GM12878 (cell line): ENCODE measurements at regions not wholly inside any gene's neighbourhood (a gene's known extent, or its start where the extent isn't known, plus 50 kb on each side); places are given as distances from the start of the nearest gene placed in this dataset.

Source experiments
- ATAC-seq: fragments of 200-7000 bp; cut with Tn5 transposase; 3 replicates; pipeline ENCODE4 v1.9.1; 2020; ENCODE audit warnings: mild to moderate bottlenecking, moderate library complexity
- BruUV-seq: library from RNA; stranded (reverse); fragments of 400-500 nt; replicated peaks from 2 replicates; lab custom pipeline; 2021; lab: Mats Ljungman, UMichigan
- CTCF ChIA-PET: fragments of 300-600 bp; sonication (Branson Sonifier 250); formaldehyde crosslinking; extraction: SDS; loops from one replicate; lab custom pipeline; 2021; ENCODE audit warnings: inconsistent platforms; lab: Yijun Ruan, JAX
- POLR2A ChIA-PET: fragments of 350-600 bp; formaldehyde crosslinking; extraction: SDS; loops from one replicate; lab custom pipeline; 2021; ENCODE audit warnings: inconsistent platforms; lab: Charles Lee
- RAD21 ChIA-PET: fragments of 300-600 bp; sonication (Branson Sonifier 250); formaldehyde crosslinking; loops from one replicate; lab custom pipeline; 2023; ENCODE audit warnings: antibody characterized with exemption; ENCODE audit not compliant: unreplicated experiment; lab: Charles Lee
- SMC1A ChIA-PET: fragments of 300-600 bp; sonication (Branson Sonifier 250); formaldehyde crosslinking; loops from one replicate; lab custom pipeline; 2023; ENCODE audit not compliant: unreplicated experiment, uncharacterized antibody; lab: Charles Lee
- DNase-seq: peaks from one replicate; pipeline ENCODE4 v3.0.0-alpha.2; 2011; ENCODE audit warnings: low read depth, low spot score
- FAIRE-seq: peaks from 3 replicates; lab custom pipeline; 2011; peaks lifted over from hg19 to GRCh38; lab: Jason Lieb, UNC
- H2AFZ ChIP-seq: 2 replicates; pipeline ENCODE4 v1.6.0; 2011; ENCODE audit warnings: low read depth, low read length, control low read depth; ENCODE audit not compliant: control insufficient read depth
- H3K27ac ChIP-seq: 2 replicates; pipeline ENCODE4 v1.5.1; 2011; ENCODE audit warnings: control low read depth; ENCODE audit not compliant: control insufficient read depth, insufficient read depth
- H3K27me3 ChIP-seq, 2 experiments: replicated peaks in 1 of 2; 2 replicates each; pipeline versions ENCODE4 v1.6.0 to v1.6.1; 2011; ENCODE audit warnings: low read length in 1 of 2; ENCODE audit not compliant: control insufficient read depth in 2 of 2, insufficient read depth in 2 of 2
- H3K36me3 ChIP-seq, 2 experiments: 2 replicates each; pipeline ENCODE4 v1.5.1; 2011; ENCODE audit warnings: low read length in 1 of 2; ENCODE audit not compliant: control insufficient read depth in 2 of 2, insufficient read depth in 2 of 2
- H3K4me1 ChIP-seq: 2 replicates; pipeline ENCODE4 v1.6.1; 2011; ENCODE audit warnings: mild to moderate bottlenecking, low read length, moderate library complexity, mixed read lengths; ENCODE audit not compliant: control insufficient read depth, insufficient read depth
- H3K4me2 ChIP-seq: 2 replicates; pipeline ENCODE4 v1.6.0; 2011; ENCODE audit warnings: control low read depth; ENCODE audit not compliant: control insufficient read depth, insufficient read depth
- H3K4me3 ChIP-seq: fragments of 200-600 bp; sonication (generic); 2 replicates; pipeline ENCODE4 v1.5.1; 2016
- H3K79me2 ChIP-seq: 2 replicates; pipeline ENCODE4 v1.6.0; 2011; ENCODE audit warnings: low read length; ENCODE audit not compliant: control insufficient read depth, insufficient read depth
- H3K9ac ChIP-seq: 2 replicates; pipeline ENCODE4 v1.8.0; 2011; ENCODE audit warnings: low read length, control low read depth, mixed read lengths; ENCODE audit not compliant: control insufficient read depth, insufficient read depth
- H3K9me3 ChIP-seq: replicated peaks from 3 replicates; pipeline ENCODE4 v1.5.1; 2011; ENCODE audit warnings: mild to moderate bottlenecking, low read length; ENCODE audit not compliant: control insufficient read depth, insufficient read depth
- H4K20me1 ChIP-seq: 2 replicates; pipeline ENCODE4 v1.6.0; 2011; ENCODE audit not compliant: control insufficient read depth, insufficient read depth
- BMI1 ChIP-seq: fragments of 450-650 bp; IDR thresholded peaks from 2 replicates; pipeline ENCODE4 v1.6.1; 2016; ENCODE audit warnings: mild to moderate bottlenecking, moderate library complexity, borderline replicate concordance
- CBFB ChIP-seq: IDR thresholded peaks from 2 replicates; pipeline ENCODE4 v1.6.1; 2016; ENCODE audit warnings: antibody characterized with exemption, low read depth
- CEBPB ChIP-seq, 2 experiments: fragments of 150-350 bp in 1 of 2; IDR thresholded peaks; 2 replicates each; pipeline ENCODE4 v1.6.1; 2012 to 2014; ENCODE audit warnings: low read depth in 2 of 2, low read length in 2 of 2, borderline replicate concordance in 1 of 2, inconsistent platforms in 1 of 2
- DPF2 ChIP-seq: fragments of 450-650 bp; IDR thresholded peaks from 2 replicates; pipeline ENCODE4 v1.6.1; 2017; ENCODE audit warnings: mild to moderate bottlenecking
- EGR1 ChIP-seq, 2 experiments: IDR thresholded peaks; 1 replicate in 1 of 2; 2 replicates in 1 of 2; pipeline ENCODE4 v1.6.1; 2011 to 2012; ENCODE audit warnings: low read depth in 2 of 2, low read length in 2 of 2, borderline replicate concordance in 1 of 2, mild to moderate bottlenecking in 1 of 2, moderate library complexity in 1 of 2
- EZH2 ChIP-seq: IDR thresholded peaks from 2 replicates; pipeline ENCODE4 v1.6.1; 2012; ENCODE audit warnings: low read depth, mild to moderate bottlenecking, control low read depth, inconsistent platforms, low read length, borderline replicate concordance; ENCODE audit not compliant: control insufficient read depth
- HDAC6 ChIP-seq: fragments of 200-600 bp; sonication (generic); IDR thresholded peaks from one replicate; pipeline ENCODE4 v1.8.0; 2017; ENCODE audit warnings: antibody characterized with exemption; ENCODE audit not compliant: unreplicated experiment
- KDM1A ChIP-seq: fragments of 200-600 bp; sonication (generic); IDR thresholded peaks from 2 replicates; pipeline ENCODE4 v1.6.1; 2016; ENCODE audit warnings: borderline replicate concordance
- MAX ChIP-seq: IDR thresholded peaks from 2 replicates; pipeline ENCODE4 v1.6.1; 2012; ENCODE audit warnings: low read depth, low read length, improper control_type of control experiment
- NFIC ChIP-seq: IDR thresholded peaks from 2 replicates; pipeline ENCODE4 v1.6.1; 2012; ENCODE audit warnings: low read depth, mild to moderate bottlenecking, inconsistent platforms, low read length, moderate library complexity
- NR2C1 ChIP-seq: fragments of 450-650 bp; IDR thresholded peaks from 2 replicates; pipeline ENCODE4 v1.6.1; 2017; ENCODE audit warnings: antibody characterized with exemption, mild to moderate bottlenecking, moderate library complexity
- PAX8 ChIP-seq: fragments of 450-650 bp; IDR thresholded peaks from 2 replicates; pipeline ENCODE4 v1.6.1; 2017; ENCODE audit warnings: mild to moderate bottlenecking, moderate library complexity
- POLR2AphosphoS2 ChIP-seq: IDR thresholded peaks from 2 replicates; pipeline ENCODE4 v1.6.1; 2011; ENCODE audit warnings: low read depth, mild to moderate bottlenecking, low read length, improper control_type of control experiment, moderate library complexity
- ZNF384 ChIP-seq: IDR thresholded peaks from 2 replicates; pipeline ENCODE4 v1.6.1; 2012; ENCODE audit warnings: low read depth, mild to moderate bottlenecking, low read length, improper control_type of control experiment, borderline replicate concordance
- ZNF687 ChIP-seq: fragments of 450-650 bp; IDR thresholded peaks from 2 replicates; pipeline ENCODE4 v1.6.1; 2017; ENCODE audit warnings: mild to moderate bottlenecking, moderate library complexity
- WGBS: methylation state at CpG from one replicate; pipeline ENCODE4 v1.1.6; 2016; ENCODE audit warnings: low lambda C conversion rate; ENCODE audit not compliant: insufficient replicate concordance, insufficient coverage; ENCODE audit errors: missing lambda C conversion rate; 5-methylcytosine and 5-hydroxymethylcytosine counted together
- in situ Hi-C: fragments of 300-500 bp; cut with MboI; formaldehyde crosslinking; loops from 9 replicates; pipeline ENCODE4 v1.14.3; 2018; ENCODE audit warnings: mixed read lengths
- intact Hi-C: fragments of 100-400 bp; cut with micrococcal nuclease; formaldehyde crosslinking; loops from one replicate; pipeline ENCODE4 v1.14.2; 2022; ENCODE audit not compliant: unreplicated experiment

GRCh38 chr6:7669742-7670141, 56.2 kb upstream of the BMP6 start:
- DNase-seq: no peak
- POLR2A ChIA-PET: no interaction called here
- CTCF ChIA-PET: interaction anchor here (0.6 to 1.1 kb wide), 2 partner anchors 31 to 53 kb away, joined by 3 read pairs; no protein-coding TSS in a partner anchor
- H3K4me1 ChIP-seq: no peaks in the 10 kb centered on the region
- no peak for FAIRE-seq
- no peak overlapping the region for H3K27ac ChIP-seq
- no peaks in the 10 kb centered on the region for H3K9me3 ChIP-seq
- H3K4me2 ChIP-seq: no peak overlapping the region
- H3K79me2 ChIP-seq: no peaks in the 10 kb centered on the region
- no peak for TF ChIP-seq MAX
- TF ChIP-seq POLR2AphosphoS2: no peak
- TF ChIP-seq EGR1 (IDR thresholded peaks at IDR 0.05; ENCODE audit: borderline replicate concordance in 1 of 2, low read depth in 2 of 2, low read length in 2 of 2): no peak
- no peak for TF ChIP-seq NFIC
- no peak for TF ChIP-seq EZH2
- TF ChIP-seq, all 136 proteins: peak for 0
- 52% methylated on average over 4 of the region's 4 CpGs for WGBS
- no peak overlapping the region for H2AFZ ChIP-seq
- H3K4me3 ChIP-seq: no peak overlapping the region
- H3K9ac ChIP-seq: no peak overlapping the region
- ChIA-PET RAD21 (no interaction called here), SMC1A (no interaction called here)
- BruUV-seq: no TSS peak
- H4K20me1 ChIP-seq: no peaks in the 10 kb centered on the region
- intact Hi-C loops: no loop called here
- no peak for ATAC-seq
- in situ Hi-C loops: no loop called here
- no peaks in the 10 kb centered on the region for H3K36me3 ChIP-seq
- peaks cover 3 to 4% of the 10 kb centered on the region in 2 experiments for H3K27me3 ChIP-seq

- DNase-seq (no peak), ATAC-seq (no peak), FAIRE-seq (no peak)
- ChIA-PET SMC1A (interaction anchor here (1.3 kb wide), 1 partner anchor 18 kb away, joined by 4 read pairs; no protein-coding TSS in a partner anchor), CTCF (interaction anchor here (1.1 kb wide), 1 partner anchor 29 kb away, joined by 3 read pairs; no protein-coding TSS in a partner anchor), POLR2A (no interaction called here), RAD21 (no interaction called here)
- H3K9me3 ChIP-seq: no peaks in the 10 kb centered on the region
- H3K4me2 ChIP-seq: no peak overlapping the region
- H3K79me2 ChIP-seq: no peaks in the 10 kb centered on the region
- peaks cover 3 to 4% of the 10 kb centered on the region in 2 experiments; a peak in 3 of 4 replicates for H3K27me3 ChIP-seq
- 14% methylated on average over 7 of the region's 7 CpGs for WGBS
- no peak overlapping the region for H2AFZ ChIP-seq
- H4K20me1 ChIP-seq: no peaks in the 10 kb centered on the region
- H3K4me1 ChIP-seq: no peaks in the 10 kb centered on the region
- in situ Hi-C loops: no loop called here
- H3K9ac ChIP-seq: no peak overlapping the region
- no peaks in the 10 kb centered on the region for H3K36me3 ChIP-seq
- H3K4me3 ChIP-seq: no peak overlapping the region
- intact Hi-C loops: no loop called here
- BruUV-seq: no TSS peak
- H3K27ac ChIP-seq: no peak overlapping the region
- no peak for TF ChIP-seq CBFB
- TF ChIP-seq KDM1A: no peak
- TF ChIP-seq HDAC6: no peak
- no peak for TF ChIP-seq ZNF687
- no peak for TF ChIP-seq BMI1
- TF ChIP-seq ZNF384: no peak
- TF ChIP-seq DPF2: no peak
- no peak for TF ChIP-seq NR2C1
- no peak for TF ChIP-seq PAX8
- TF ChIP-seq CEBPB (IDR thresholded peaks at IDR 0.05; ENCODE audit: borderline replicate concordance in 1 of 2, low read depth in 2 of 2, low read length in 2 of 2): no peak
Observed at GRCh38 chr6:7671076-7671475, 54.8 kb upstream of the BMP6 start.
